ENCODE measurements at regions not wholly inside any gene's neighbourhood (a gene's known extent, or its start where the extent isn't known, plus 50 kb on each side); places are given as distances from the start of the nearest gene placed in this dataset.
"Not testable (repeated sequence)": the region's sequence is repeated elsewhere in the genome, so short reads cannot be mapped to it uniquely, and the experiment has no call there.

DNA sequence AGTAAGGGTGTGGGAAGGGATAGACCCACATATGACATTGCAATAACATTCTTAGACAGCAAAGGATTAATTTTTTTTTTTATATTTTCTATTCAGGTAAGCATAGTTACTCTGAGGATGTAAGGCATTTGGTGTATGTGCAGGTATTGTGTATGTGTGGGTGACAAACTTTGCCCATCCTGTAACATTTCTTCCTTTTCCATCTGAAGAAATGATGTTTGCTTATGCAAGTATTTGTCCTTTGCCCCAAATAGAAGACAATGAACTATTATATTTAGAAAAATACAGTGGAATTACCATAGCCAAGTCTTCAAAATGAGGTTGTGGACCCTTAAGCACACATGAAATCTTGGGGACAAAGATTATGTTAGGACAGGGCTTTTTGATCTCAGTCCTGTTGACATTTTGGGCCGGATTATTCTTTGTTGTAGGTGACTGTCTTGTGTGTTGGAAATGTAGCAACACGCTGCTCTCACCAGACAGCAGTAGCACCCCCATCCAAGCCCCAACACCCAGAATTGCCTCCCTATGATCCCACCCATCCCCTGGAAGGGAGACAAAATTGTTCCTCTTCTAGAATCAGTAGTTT, 1244.7 kb downstream of the STIM2 start:
- DNase-seq (ENCODE audit: low spot score in 2 of 2): no peak
- no peak overlapping the region for H3K4me3 ChIP-seq (ENCODE audit: low read depth, poor library complexity, severe bottlenecking)
- 88 to 89% methylated on average over 2 of the region's 2 CpGs for WGBS, 2 donors
- no peak for TF ChIP-seq POLR2A (IDR thresholded peaks at IDR 0.05)
- TF ChIP-seq, protein P1, sequence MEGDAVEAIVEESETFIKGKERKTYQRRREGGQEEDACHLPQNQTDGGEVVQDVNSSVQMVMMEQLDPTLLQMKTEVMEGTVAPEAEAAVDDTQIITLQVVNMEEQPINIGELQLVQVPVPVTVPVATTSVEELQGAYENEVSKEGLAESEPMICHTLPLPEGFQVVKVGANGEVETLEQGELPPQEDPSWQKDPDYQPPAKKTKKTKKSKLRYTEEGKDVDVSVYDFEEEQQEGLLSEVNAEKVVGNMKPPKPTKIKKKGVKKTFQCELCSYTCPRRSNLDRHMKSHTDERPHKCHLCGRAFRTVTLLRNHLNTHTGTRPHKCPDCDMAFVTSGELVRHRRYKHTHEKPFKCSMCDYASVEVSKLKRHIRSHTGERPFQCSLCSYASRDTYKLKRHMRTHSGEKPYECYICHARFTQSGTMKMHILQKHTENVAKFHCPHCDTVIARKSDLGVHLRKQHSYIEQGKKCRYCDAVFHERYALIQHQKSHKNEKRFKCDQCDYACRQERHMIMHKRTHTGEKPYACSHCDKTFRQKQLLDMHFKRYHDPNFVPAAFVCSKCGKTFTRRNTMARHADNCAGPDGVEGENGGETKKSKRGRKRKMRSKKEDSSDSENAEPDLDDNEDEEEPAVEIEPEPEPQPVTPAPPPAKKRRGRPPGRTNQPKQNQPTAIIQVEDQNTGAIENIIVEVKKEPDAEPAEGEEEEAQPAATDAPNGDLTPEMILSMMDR (IDR thresholded peaks at IDR 0.05): no peak
- intact Hi-C loops (cut with DNase I; ENCODE audit: low total_unique reads): no loop called here

DNA sequence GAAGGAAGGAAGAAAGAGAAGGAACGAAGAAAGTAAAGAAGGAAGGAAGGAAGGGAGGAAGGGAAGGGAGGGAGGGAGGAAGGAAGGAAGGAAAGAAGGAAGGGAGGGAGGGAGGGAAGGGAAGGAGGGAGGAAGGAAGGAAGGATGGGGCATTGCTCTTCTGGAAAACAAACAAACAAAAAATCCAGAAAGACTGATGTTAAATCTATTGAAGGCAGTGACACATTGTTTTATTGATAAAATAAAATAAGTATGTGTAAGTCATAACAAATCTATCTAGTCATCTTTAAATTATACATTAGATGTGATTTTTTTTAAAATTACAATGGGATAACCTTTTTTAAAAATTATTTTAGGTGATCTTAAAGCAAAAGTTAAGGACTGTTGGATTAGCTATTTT, 1245.5 kb downstream of the STIM2 start:
- no peak overlapping the region for H3K4me3 ChIP-seq (ENCODE audit: low read depth, poor library complexity, severe bottlenecking)
- TF ChIP-seq, protein P1 (IDR thresholded peaks at IDR 0.05): no peak
- TF ChIP-seq POLR2A (IDR thresholded peaks at IDR 0.05): no peak
- intact Hi-C loops (cut with DNase I; ENCODE audit: low total_unique reads): no loop called here
- WGBS, 2 donors: 58 to 63% methylated on average over 1 of the region's 1 CpG
- DNase-seq (ENCODE audit: low spot score in 2 of 2): no peak

DNA sequence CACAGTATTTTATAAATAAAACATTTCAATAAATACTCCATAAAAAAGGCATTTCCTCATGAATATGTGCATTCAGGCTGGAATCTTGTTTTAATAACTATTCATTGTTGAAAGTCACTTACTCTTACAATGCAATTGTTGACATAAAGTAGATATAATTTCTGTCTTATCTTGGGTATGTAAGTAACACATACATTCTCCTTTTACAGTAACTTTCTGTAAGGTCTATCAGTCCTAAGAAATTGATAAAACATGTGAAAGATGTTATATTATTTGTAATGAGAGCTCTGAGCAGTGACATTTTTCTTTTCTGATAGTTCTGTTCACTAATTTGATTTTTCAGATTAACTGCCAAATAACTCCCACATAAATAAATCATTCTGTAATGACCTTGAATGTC, 1249.2 kb downstream of the STIM2 start:
- DNase-seq (ENCODE audit: low spot score in 2 of 2): no peak
- H3K4me3 ChIP-seq (ENCODE audit: low read depth, poor library complexity, severe bottlenecking): no peak overlapping the region
- intact Hi-C loops (cut with DNase I; ENCODE audit: low total_unique reads): no loop called here
- TF ChIP-seq POLR2A (IDR thresholded peaks at IDR 0.05): no peak
- TF ChIP-seq, protein P1 (IDR thresholded peaks at IDR 0.05): no peak

DNA sequence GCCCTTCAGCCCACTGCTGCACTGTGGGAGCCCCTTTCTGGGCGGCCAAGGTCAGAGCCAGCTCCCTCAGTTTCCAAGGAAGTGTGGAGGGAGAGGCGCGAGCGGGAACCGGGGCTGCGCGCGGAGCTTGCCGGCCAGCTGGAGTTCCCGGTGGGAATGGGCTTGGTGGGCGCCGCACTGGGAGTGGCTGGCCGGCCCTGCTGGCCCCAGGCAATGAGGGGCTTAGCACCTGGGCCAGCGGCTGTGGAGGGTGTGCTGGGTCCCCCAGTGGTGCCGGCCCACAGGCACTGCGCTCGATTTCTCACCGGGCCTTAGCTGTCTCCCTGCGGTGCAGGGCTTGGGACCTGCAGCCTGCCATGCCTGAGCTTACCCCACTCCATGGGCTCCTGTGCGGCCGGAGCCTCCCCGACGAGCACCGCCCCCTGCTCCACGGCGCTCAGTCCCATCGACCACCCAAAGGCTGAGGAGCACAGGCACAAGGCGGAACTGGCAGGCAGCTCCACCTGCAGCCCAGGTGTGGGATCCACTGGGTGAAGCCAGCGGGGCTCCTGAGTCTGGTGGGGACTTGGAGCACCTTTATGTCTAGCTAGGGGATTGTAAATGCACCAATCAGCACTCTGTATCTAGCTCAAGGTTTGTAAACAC, 1252.2 kb downstream of the STIM2 start:
- DNase-seq (ENCODE audit: low spot score in 2 of 2); intact Hi-C loops (cut with DNase I; ENCODE audit: low total_unique reads); H3K4me3 ChIP-seq (ENCODE audit: low read depth, poor library complexity, severe bottlenecking): not testable (repeated sequence)
- 95 to 99% methylated on average over 13 to 28 of the region's 29 CpGs for WGBS, 2 donors

DNA sequence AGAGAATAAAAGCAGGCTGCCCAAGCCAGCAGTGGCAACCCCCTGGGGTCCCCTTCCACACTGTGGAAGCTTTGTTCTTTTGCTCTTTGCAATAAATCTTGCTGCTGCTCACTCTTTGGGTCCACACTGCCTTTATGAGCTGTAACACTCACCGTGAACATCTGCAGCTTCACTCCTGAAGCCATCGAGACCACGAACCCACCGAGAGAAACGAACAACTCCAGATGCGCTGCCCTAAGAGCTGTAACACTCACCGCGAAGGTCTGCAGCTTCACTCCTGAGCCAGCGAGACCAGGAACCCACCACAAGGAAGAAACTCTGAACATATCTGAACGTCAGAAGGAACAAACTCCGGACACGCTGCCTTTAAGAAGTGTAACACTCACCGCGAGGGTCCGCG, 1252.9 kb downstream of the STIM2 start:
- 82 to 89% methylated on average over 16 of the region's 16 CpGs for WGBS, 2 donors
- H3K4me3 ChIP-seq (ENCODE audit: low read depth, poor library complexity, severe bottlenecking); intact Hi-C loops (cut with DNase I; ENCODE audit: low total_unique reads); DNase-seq (ENCODE audit: low spot score in 2 of 2): not testable (repeated sequence)

DNA sequence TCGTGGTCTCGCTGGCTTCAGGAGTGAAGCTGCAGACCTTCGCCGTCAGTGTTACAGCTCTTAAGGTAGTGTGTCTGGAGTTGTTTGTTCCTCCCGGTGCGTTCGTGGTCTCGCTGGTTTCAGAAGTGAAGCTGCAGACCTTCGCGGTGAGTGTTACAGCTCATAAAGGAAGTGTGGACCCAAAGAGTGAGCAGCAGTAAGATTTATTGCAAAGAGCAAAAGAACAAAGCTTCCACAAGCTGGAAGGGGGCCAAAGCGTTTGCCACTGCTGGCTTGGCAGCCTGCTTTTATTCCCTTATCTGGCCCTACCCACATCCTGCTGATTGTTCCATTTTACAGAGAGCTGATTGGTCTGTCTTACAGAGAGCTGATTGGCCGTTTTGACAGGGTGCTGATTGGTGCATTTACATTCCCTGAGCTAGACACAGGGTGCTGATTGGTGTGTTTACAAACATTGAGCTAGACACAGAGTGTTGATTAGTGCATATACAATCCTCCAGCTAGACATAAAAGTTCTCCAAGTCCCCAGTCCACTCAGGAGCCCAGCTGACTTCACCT, 1256.0 kb downstream of the STIM2 start:
- intact Hi-C loops (cut with DNase I; ENCODE audit: low total_unique reads); H3K4me3 ChIP-seq (ENCODE audit: low read depth, poor library complexity, severe bottlenecking); DNase-seq (ENCODE audit: low spot score in 2 of 2): not testable (repeated sequence)
- 79 to 82% methylated on average over 12 of the region's 12 CpGs for WGBS, 2 donors

DNA sequence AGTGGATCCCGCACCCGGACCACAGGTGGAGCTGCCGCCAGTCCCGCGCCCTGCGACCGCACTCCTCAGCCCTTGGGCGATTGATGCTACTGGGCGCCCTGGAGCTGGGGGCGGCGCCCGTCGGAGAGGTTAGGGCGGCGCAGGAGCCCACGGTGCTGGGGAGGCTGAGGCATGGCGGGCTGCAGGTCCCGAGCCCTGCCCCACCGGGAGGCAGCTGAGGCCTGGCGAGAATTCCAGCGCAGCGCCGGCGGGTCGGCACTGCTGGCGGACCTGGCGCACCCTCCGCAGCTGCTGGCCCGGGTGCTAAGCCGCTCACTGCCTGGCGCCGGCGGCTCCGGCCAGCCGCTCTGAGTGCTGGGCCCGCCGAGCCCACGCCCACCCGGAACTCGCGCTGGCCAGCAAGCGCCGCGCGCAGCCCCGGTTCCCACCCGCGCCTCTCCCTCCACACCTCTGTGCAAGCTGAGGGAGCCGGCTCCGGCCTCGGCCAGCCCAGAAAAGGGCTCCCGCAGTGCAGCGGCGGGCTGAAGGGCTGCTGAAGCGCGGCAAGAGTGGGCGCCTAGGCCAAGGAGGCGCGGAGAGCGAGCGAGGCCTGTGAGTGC, 1256.5 kb downstream of the STIM2 start:
- intact Hi-C loops (cut with DNase I; ENCODE audit: low total_unique reads): no loop called here
- H3K4me3 ChIP-seq (ENCODE audit: low read depth, poor library complexity, severe bottlenecking): no peak overlapping the region
- DNase-seq (ENCODE audit: low spot score in 2 of 2): no peak
- WGBS, 2 donors: 95 to 98% methylated on average over 50 to 61 of the region's 61 CpGs
- TF ChIP-seq, protein P1 (IDR thresholded peaks at IDR 0.05): no peak
- no peak for TF ChIP-seq POLR2A (IDR thresholded peaks at IDR 0.05)

All from lower leg skin (tissue), 4 donors.